Adrenal gland (tissue), 5 donors: ENCODE measurements at regions not wholly inside any gene's neighbourhood (a gene's known extent, or its start where the extent isn't known, plus 50 kb on each side); places are given as distances from the start of the nearest gene placed in this dataset.

Experiments used
- POLR2A ChIP-seq, 2 donors: fragments of 450-650 bp; IDR thresholded peaks; one replicate each; pipeline ENCODE4 v1.6.1; 2017; ENCODE audit warnings: antibody characterized with exemption in 2 of 2, mild to moderate bottlenecking in 2 of 2, moderate library complexity in 1 of 2
- TF ChIP-seq, protein P1 (sequence below), 6 experiments: fragments of 450-650 bp in 4 of 6; fragments of 200-600 bp in 2 of 6; sonication (generic) in 1 of 6; IDR thresholded peaks; 1 replicate in 5 of 6; 2 replicates in 1 of 6; pipeline versions ENCODE4 v1.5.1 to v1.8.0; 2016 to 2021; ENCODE audit warnings: antibody characterized with exemption in 6 of 6, mild to moderate bottlenecking in 2 of 6, moderate library complexity in 1 of 6
- donor health status: DM: no; HTN: no; CAD: no.

DNA sequence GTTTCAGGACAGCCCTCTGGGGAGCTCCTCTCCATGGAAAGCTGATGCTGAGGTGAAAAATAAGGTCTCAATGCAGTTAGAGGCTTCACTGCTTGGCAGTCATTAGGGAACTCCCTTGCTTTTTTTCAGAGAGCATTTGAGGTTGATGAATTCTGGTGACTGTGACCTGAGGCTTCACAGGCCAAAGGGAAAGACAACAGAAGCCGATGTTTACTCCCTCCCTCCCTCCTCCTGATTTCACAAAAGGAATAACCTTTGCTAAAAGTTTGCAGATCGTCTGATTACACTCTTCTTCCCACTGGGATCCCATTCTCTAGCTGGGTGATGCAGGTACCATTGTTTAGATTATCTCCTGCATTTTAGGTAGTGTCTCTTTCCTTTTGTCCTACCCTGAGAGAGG, 329.4 kb downstream of the KIF4B start:
- no peak for TF ChIP-seq POLR2A (IDR thresholded peaks at IDR 0.05)
- TF ChIP-seq, protein P1, sequence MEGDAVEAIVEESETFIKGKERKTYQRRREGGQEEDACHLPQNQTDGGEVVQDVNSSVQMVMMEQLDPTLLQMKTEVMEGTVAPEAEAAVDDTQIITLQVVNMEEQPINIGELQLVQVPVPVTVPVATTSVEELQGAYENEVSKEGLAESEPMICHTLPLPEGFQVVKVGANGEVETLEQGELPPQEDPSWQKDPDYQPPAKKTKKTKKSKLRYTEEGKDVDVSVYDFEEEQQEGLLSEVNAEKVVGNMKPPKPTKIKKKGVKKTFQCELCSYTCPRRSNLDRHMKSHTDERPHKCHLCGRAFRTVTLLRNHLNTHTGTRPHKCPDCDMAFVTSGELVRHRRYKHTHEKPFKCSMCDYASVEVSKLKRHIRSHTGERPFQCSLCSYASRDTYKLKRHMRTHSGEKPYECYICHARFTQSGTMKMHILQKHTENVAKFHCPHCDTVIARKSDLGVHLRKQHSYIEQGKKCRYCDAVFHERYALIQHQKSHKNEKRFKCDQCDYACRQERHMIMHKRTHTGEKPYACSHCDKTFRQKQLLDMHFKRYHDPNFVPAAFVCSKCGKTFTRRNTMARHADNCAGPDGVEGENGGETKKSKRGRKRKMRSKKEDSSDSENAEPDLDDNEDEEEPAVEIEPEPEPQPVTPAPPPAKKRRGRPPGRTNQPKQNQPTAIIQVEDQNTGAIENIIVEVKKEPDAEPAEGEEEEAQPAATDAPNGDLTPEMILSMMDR (IDR thresholded peaks at IDR 0.05), result no peak
